ENCODE measurements at regions not wholly inside any gene's neighbourhood (a gene's known extent, or its start where the extent isn't known, plus 50 kb on each side); places are given as distances from the start of the nearest gene placed in this dataset.

DNA sequence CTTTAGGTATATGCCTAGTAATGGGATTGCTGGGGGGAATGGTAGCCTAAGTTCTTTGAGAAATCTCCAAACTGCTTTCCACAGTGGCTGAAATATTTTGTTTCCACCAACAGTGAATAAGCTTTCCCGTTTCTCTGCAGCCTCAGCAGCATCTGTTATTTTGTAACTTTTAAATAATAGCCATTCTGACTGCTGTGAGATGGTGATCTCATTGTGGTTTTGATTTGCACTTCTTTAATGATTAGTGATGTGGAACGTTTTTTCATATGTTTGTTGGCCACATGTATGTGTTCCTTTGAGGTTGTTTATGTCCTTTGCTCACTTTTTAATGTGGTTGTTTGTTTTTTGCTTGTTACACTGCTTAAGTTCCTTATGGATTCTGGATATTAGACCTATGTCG, 237.4 kb downstream of the CENPF start:
- TF ChIP-seq ZNF384 (IDR thresholded peaks at IDR 0.05) (no peak), ARNT (IDR thresholded peaks at IDR 0.05) (no peak), LEF1 (IDR thresholded peaks at IDR 0.05; ENCODE audit: borderline replicate concordance) (no peak), SP1 (IDR thresholded peaks at IDR 0.05) (no peak), HDGF (IDR thresholded peaks at IDR 0.05; ENCODE audit: borderline replicate concordance) (no peak)
- TF ChIP-seq, protein P1, sequence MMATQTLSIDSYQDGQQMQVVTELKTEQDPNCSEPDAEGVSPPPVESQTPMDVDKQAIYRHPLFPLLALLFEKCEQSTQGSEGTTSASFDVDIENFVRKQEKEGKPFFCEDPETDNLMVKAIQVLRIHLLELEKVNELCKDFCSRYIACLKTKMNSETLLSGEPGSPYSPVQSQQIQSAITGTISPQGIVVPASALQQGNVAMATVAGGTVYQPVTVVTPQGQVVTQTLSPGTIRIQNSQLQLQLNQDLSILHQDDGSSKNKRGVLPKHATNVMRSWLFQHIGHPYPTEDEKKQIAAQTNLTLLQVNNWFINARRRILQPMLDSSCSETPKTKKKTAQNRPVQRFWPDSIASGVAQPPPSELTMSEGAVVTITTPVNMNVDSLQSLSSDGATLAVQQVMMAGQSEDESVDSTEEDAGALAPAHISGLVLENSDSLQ (IDR thresholded peaks at IDR 0.05), result no peak
